GM21447 (cell line): ENCODE measurements at regions not wholly inside any gene's neighbourhood (a gene's known extent, or its start where the extent isn't known, plus 50 kb on each side); places are given as distances from the start of the nearest gene placed in this dataset.
"Not testable (repeated sequence)": the region's sequence is repeated elsewhere in the genome, so short reads cannot be mapped to it uniquely, and the experiment has no call there.

Experiments used
- ATAC-seq: cut with Tn5 transposase; IDR thresholded peaks from one replicate; pipeline ENCODE4 v1.9.1; 2021; ENCODE audit not compliant: unreplicated experiment

- ATAC-seq, result no peak
Observed at GRCh38 chr2:16925145-16925544, 259.5 kb upstream of the CYRIA start.

DNA sequence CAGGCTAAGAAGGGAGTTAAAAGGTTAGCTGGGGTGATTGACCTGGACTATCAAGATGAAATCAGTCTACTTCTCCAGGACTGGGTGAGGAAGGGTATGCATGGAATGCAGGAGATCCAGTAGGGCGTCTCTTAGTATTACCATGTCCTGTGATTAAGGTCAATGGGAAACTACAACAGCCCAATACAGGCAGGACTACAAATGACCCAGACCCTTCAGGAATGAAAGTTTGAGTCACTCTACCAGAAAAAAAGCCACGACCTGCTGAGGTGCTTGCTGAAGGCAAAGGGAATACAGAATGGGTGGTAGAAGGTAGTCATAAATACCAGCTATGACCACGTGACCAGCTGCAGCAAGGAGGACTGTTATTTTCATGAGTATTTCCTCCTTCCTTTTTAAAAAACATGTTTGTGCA, 249.7 kb upstream of the CYRIA start:
- ATAC-seq, result not testable (repeated sequence)

DNA sequence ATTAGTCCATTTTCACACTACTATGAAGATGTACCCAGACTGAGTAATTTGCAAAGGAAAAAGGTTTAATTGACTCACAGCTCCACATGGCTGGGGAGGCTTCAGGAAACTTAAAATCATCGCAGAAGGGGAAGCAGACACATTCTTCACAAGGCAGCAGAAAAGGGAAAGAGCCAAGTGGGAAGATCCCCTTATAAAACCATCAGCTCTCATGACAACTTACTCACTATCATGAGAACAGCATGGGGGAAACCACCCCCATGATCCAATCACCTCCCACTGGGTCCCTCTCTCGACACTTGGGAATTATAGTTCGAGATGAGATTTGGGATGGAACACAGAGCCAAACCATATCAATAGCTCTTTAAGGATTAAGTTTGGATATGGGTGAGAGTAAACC, 246.1 kb upstream of the CYRIA start:
- ATAC-seq, result no peak

DNA sequence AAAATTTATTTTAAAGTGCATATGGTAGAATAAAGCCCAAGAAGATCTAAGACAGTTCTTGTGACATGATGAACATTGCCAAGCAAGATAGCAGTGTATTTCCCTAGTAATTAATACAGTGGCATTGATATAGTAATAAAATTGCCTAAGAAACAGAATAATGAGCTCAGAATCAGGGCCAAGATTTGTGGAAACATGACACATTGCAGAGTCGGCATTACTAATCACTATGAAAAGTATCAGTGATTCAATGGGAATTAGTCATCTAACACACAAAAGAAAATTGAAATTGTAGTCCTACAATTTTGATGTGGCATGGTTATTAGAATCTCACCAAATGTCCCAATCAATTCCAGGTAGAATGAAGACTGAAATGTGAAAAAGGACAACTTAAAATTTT, 243.0 kb upstream of the CYRIA start:
- ATAC-seq, result no peak

DNA sequence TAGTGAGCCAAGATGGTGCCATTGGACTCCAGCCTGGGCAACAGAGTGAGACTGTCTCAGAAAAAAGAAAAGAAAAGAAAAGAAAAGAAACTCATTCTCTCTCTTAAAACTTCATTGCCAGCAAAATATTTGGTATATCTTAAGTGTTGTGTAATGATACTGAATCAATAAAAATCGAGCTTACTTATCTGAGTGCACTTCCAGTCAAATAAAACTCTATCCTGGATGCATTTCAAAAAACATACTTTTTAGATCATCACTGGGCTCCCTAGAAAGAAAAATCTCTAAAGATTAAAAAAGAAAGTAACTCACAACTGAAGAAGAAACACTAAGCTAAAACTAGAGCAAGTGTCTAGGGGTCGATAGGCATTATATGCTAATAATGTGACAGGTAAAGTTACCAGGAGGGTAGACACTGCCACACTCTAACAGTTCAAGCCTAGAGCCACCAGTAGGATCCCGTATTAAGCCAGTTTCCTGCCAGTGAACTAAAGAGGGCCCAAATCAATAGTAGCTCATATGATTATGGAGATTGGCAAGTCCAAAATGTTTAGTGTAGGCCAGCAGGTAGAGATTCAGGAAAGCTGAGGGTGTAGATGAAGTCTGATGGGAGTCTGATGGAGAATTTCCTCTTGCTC, 242.1 kb upstream of the CYRIA start:
- no peak for ATAC-seq

- not testable (repeated sequence) for ATAC-seq
Observed at GRCh38 chr2:16905325-16905724, 239.7 kb upstream of the CYRIA start.

- peak; percentile 89 for ATAC-seq
Observed at GRCh38 chr2:16900405-16901025, 234.9 kb upstream of the CYRIA start.

- no peak for ATAC-seq
Observed at GRCh38 chr2:16899958-16900357, 234.3 kb upstream of the CYRIA start.

DNA sequence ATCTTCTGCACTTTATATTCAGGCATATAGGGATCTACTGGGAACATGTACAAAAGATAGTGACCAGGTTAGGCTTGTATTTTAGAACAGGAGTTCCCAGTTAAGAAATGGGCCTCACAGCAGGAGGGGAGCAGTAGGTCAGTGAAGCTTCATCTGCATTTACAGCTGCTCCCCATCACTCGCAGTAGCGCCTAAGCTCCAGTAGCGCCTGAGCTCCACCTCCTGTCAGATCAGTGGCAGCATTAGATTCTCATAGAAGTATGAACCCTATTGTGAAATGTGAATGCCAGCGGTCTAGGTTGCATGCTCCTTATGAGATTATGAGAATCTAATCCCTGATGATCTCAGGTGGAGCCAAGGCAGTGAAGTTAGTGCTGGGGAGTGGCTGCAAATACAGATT, 224.4 kb upstream of the CYRIA start:
- ATAC-seq, result no peak

GRCh38 chr2:16885027-16885426, 219.4 kb upstream of the CYRIA start:
- no peak for ATAC-seq

- ATAC-seq, result no peak
Observed at GRCh38 chr2:16882706-16883105, 217.1 kb upstream of the CYRIA start.

DNA sequence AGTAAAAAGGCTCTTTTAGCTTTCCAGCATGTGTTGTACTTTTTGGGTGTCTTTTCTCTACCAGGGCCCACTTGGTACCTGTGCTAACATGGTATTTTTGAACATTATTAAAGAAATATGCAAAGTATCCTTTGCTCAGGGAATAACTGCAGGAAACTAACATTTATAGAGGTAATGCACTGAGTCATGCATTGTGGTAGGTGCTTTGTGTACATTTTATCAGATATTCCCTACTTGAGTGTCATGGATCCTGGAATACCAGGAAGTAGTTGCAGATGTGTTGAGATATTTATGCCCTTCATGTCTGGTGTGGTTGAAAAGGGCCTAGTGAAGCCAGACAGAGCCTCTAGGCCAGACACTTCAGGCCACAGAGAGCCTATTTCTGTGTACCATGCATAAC, 215.5 kb upstream of the CYRIA start:
- no peak for ATAC-seq

DNA sequence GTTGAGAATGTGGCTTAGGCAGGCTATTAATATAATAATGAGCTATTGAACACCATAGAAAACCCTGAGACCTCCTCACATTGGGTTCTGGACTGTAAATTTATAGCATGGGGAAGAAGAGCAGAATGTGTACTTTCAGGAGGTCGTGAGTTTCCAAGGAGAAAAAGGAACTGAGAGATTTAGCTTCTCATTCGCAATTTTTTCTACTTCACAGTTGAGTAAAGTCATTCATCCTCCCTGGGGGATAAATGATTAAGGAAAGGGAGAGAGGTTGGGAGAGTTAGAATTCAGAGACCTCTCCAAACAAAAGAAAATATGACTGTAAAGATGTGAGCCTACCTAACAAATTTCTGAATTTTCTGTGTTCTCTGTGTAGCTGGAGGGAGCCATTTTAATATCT, 205.8 kb upstream of the CYRIA start:
- ATAC-seq, result no peak

DNA sequence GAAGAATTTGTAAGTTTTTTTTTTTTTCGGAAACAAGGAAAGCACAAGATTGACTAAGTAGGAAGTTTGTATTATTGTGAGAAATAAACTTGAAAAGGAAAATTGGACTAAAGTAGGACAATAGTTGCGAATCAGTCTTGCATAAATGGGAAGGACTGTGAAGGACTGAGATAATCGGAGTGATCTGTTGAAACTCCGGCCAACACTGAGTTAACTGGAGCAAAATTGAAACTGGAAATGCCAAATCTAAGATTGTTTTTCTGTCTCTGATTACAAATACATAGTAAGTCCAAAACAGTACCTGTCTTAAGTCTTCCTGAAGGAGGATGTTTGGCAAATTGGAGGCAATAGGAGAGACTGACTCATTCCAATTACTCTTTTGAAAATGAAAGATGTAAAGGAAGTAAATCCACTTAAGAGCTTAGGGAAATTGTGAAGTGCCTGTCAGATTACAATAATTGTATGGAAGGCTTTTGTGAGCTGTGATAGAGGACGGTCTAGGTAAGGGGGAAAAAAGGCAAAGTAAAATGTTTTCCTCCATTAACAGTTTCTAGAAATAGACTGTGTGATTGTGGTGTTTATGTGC, 204.9 kb upstream of the CYRIA start:
- no peak for ATAC-seq

GRCh38 chr2:16869711-16870110, 204.1 kb upstream of the CYRIA start:
- no peak for ATAC-seq

- no peak for ATAC-seq
Observed at GRCh38 chr2:16862471-16862870, 196.8 kb upstream of the CYRIA start.

DNA sequence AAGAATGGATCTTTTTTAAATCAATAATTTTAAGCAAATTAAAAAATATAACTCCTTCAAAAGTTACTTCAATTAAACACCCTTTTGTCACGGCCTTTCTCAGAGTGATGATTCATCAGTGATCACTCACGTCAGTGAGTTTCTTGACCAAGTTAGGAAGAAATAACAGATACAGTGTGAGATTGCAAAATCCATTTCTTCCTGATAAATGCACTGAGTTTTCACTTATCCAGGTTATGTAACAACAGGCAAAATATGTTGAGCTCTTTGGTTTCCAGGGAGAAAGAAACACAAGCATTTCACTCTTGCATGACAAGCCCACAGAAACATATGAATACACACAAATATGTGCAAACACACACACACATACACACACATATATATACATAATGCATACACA, 195.9 kb upstream of the CYRIA start:
- no peak for ATAC-seq

GRCh38 chr2:16861111-16861510, 195.5 kb upstream of the CYRIA start:
- ATAC-seq, result no peak

DNA sequence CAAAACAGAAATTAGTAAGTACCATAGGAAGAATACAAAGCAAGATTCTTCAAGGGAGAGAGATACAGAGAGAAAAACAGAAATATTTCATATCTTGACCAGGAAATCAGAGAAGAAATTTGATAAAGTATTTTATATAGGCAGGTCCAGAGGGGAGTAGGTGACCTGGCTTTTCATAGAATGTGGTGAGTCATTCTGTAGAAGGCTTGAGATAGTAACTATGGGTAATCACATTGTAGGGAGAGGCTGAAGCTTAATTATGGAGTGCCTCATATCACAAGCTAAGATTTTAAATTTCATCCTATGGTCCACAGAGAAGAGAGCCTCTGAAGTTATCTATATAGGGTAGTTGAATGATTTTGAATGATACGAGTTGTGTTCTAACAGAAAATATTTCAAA, 195.0 kb upstream of the CYRIA start:
- ATAC-seq, result no peak

- no peak for ATAC-seq
Observed at GRCh38 chr2:16855183-16855582, 189.5 kb upstream of the CYRIA start.

GRCh38 chr2:16853088-16853487, 187.5 kb upstream of the CYRIA start:
- ATAC-seq, result no peak

- no peak for ATAC-seq
Observed at GRCh38 chr2:16852651-16853050, 187.0 kb upstream of the CYRIA start.

DNA sequence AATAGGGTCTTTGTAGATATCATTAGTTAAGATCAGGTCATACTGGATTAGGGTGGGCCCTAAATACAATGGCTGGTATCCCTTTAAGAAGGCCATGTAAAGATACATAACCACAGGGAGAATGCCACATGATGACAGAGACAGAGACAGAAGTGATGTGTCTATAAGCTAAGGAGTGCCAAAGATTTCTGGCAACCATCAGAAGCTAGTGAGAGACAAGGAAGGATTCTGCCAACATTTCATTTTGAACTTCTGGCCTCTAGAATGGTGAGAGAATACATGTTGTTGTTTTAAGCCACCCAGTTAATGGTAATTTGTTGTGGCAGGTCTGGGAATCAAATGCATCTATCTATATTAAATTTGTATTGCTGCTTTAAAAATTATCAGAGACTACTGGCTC, 185.5 kb upstream of the CYRIA start:
- ATAC-seq, result no peak
